ENCODE measurements at regions not wholly inside any gene's neighbourhood (a gene's known extent, or its start where the extent isn't known, plus 50 kb on each side); places are given as distances from the start of the nearest gene placed in this dataset.
"Not testable (repeated sequence)": the region's sequence is repeated elsewhere in the genome, so short reads cannot be mapped to it uniquely, and the experiment has no call there.

GRCh38 chr2:234880551-234881211 lies 71.1 kb upstream of the SH3BP4 start:
- DNase-seq (no peak), ATAC-seq (ENCODE audit: low read depth in 2 of 2) (no peak)
- H3K4me1 Mint-ChIP-seq = peaks cover 0 to 2% (median 0%) of the 10 kb centered on the region in 4 donors

GRCh38 chr2:234879671-234880455 lies 72.0 kb upstream of the SH3BP4 start:
- H3K27ac ChIP-seq (ENCODE audit: insufficient read depth, low read length, poor library complexity, severe bottlenecking) = no peak overlapping the region
- H3K4me1 ChIP-seq (ENCODE audit: control insufficient read depth, insufficient read depth, low read length, poor library complexity, severe bottlenecking) = no peaks in the 10 kb centered on the region
- no peaks in the 10 kb centered on the region for H3K9me3 ChIP-seq (ENCODE audit: control insufficient read depth in 2 of 2, low read length in 2 of 2)
- Mint-ChIP-seq H3K27me3 (peaks cover 14% of the 10 kb centered on the region), H3K36me3 (no peaks in the 10 kb centered on the region), H3K27ac (no peak overlapping the region), H3K4me1 (peaks cover 0 to 2% (median 0%) of the 10 kb centered on the region in 4 donors), H3K4me3 (no peak overlapping the region), H3K9me3 (peaks cover 0 to 7% (median 0%) of the 10 kb centered on the region in 7 donors)
- H3K36me3 ChIP-seq (ENCODE audit: control insufficient read depth, insufficient read depth, low read length) = no peaks in the 10 kb centered on the region
- ATAC-seq (ENCODE audit: low read depth in 2 of 2) (no peak), DNase-seq (no peak)
- no peaks in the 10 kb centered on the region for H3K27me3 ChIP-seq (ENCODE audit: control insufficient read depth, insufficient read depth, low read length)
- H3K4me3 ChIP-seq (ENCODE audit: low read depth, low read length) = no peak overlapping the region

More at GRCh38 chr2:234880551-234881211, 71.1 kb upstream of the SH3BP4 start:
- no peak overlapping the region for H3K4me3 ChIP-seq (ENCODE audit: low read depth, low read length)
- H3K4me1 ChIP-seq (ENCODE audit: control insufficient read depth, insufficient read depth, low read length, poor library complexity, severe bottlenecking) = no peaks in the 10 kb centered on the region
- no peaks in the 10 kb centered on the region for H3K36me3 ChIP-seq (ENCODE audit: control insufficient read depth, insufficient read depth, low read length)
- no peak overlapping the region for H3K27ac Mint-ChIP-seq
- H3K27me3 Mint-ChIP-seq = peaks cover 8% of the 10 kb centered on the region
- peaks cover 0 to 9% (median 0%) of the 10 kb centered on the region in 7 donors for H3K9me3 Mint-ChIP-seq
- H3K27ac ChIP-seq (ENCODE audit: insufficient read depth, low read length, poor library complexity, severe bottlenecking) = no peak overlapping the region
- H3K27me3 ChIP-seq (ENCODE audit: control insufficient read depth, insufficient read depth, low read length) = no peaks in the 10 kb centered on the region
- no peak overlapping the region for H3K4me3 Mint-ChIP-seq
- no peaks in the 10 kb centered on the region for H3K36me3 Mint-ChIP-seq
- no peaks in the 10 kb centered on the region for H3K9me3 ChIP-seq (ENCODE audit: control insufficient read depth in 2 of 2, low read length in 2 of 2)

DNA sequence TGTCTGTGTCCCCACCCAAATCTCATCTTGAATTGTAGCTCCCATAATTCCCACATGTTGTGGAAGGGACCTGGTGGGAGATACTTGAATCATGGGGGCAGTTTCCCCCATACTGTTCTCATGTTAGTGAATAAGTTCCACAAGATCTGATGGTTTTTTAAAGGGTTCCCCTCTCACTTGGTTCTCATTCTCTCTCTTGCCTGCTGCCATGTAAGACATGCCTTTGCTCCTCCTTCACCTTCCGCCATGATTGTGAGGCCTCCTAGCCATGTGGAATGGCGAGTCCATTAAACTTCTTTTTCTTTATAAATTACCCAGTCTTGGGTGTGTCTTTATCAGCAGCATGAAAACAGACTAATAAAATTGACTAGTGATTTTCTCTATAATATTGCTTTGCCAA lies 75.2 kb upstream of the SH3BP4 start:
- H3K4me1 ChIP-seq (ENCODE audit: control insufficient read depth, insufficient read depth, low read length, poor library complexity, severe bottlenecking); H3K4me3 ChIP-seq (ENCODE audit: low read depth, low read length); H3K36me3 Mint-ChIP-seq; H3K27ac Mint-ChIP-seq; H3K36me3 ChIP-seq (ENCODE audit: control insufficient read depth, insufficient read depth, low read length); H3K9me3 ChIP-seq (ENCODE audit: control insufficient read depth in 2 of 2, low read length in 2 of 2); H3K27ac ChIP-seq (ENCODE audit: insufficient read depth, low read length, poor library complexity, severe bottlenecking); DNase-seq; H3K9me3 Mint-ChIP-seq; H3K27me3 ChIP-seq (ENCODE audit: control insufficient read depth, insufficient read depth, low read length); H3K4me1 Mint-ChIP-seq; H3K4me3 Mint-ChIP-seq; ATAC-seq (ENCODE audit: low read depth in 2 of 2): not testable (repeated sequence)
- H3K27me3 Mint-ChIP-seq = peaks cover 19% of the 10 kb centered on the region

DNA sequence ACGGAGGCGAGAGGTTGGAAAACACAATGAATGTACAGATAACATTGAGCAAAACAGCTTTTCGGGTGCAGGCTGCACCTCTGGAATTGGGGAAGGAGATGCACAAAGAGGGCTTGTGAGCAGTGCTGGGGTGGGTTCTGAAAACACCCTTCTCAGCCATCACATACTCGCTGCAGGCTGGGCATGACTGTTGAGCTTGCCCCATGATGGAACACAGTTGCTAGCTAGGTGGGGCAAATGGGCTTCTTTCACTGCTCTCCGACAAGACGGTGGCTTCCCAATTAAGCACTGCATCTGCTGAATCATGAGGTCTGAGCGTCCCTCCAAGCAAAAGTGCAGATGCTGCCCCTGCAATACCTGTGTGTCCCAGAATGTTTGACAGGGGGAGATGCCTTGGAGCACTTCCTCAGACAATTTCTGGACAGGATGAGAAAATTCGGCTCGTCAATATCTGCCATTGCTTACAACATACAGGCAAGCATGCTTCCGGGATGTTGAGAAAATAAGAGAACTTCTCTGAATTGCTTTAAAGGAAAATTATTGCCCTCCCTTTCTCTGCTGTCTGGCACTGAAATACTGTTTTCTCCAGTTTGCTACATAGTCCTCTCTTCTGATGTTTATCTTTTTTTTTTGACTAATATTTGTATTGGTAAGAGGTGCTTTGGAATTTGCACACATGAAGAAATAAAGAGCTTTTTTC lies 77.3 kb upstream of the SH3BP4 start:
- H3K27me3 ChIP-seq (ENCODE audit: control insufficient read depth, insufficient read depth, low read length) = no peaks in the 10 kb centered on the region
- H3K4me1 Mint-ChIP-seq = no peaks in the 10 kb centered on the region
- no peaks in the 10 kb centered on the region for H3K9me3 ChIP-seq (ENCODE audit: control insufficient read depth in 2 of 2, low read length in 2 of 2)
- no peak overlapping the region for H3K27ac Mint-ChIP-seq
- peaks cover 0 to 5% (median 0%) of the 10 kb centered on the region in 7 donors for H3K9me3 Mint-ChIP-seq
- DNase-seq (no peak), ATAC-seq (ENCODE audit: low read depth in 2 of 2) (no peak)
- H3K27me3 Mint-ChIP-seq = peaks cover 19% of the 10 kb centered on the region
- no peaks in the 10 kb centered on the region for H3K36me3 ChIP-seq (ENCODE audit: control insufficient read depth, insufficient read depth, low read length)
- no peak overlapping the region for H3K4me3 ChIP-seq (ENCODE audit: low read depth, low read length)
- no peak overlapping the region for H3K27ac ChIP-seq (ENCODE audit: insufficient read depth, low read length, poor library complexity, severe bottlenecking)
- H3K4me3 Mint-ChIP-seq = no peak overlapping the region
- H3K36me3 Mint-ChIP-seq = no peaks in the 10 kb centered on the region
- no peaks in the 10 kb centered on the region for H3K4me1 ChIP-seq (ENCODE audit: control insufficient read depth, insufficient read depth, low read length, poor library complexity, severe bottlenecking)

DNA sequence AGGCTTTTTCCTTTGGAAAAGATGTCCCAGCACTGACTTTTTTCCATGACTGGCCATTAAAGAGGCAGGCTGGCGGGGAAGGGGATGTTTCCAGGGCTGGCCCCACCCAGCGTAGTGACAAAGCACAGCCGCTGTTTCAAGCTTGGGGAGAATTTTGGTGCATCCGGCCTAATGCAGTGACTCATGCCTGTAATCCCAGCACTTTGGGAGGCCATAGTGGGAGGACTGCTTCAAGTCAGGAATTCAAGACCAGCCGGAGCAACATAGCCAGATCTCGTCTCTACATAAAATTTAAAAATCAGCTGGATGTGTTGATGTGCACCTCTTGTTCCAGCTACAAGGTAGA lies 78.0 kb upstream of the SH3BP4 start:
- H3K4me1 ChIP-seq (ENCODE audit: control insufficient read depth, insufficient read depth, low read length, poor library complexity, severe bottlenecking) = no peaks in the 10 kb centered on the region
- Mint-ChIP-seq H3K4me1 (no peaks in the 10 kb centered on the region), H3K27me3 (peaks cover 19% of the 10 kb centered on the region), H3K9me3 (peaks cover 0 to 5% (median 0%) of the 10 kb centered on the region in 7 donors), H3K36me3 (no peaks in the 10 kb centered on the region), H3K4me3 (no peak overlapping the region), H3K27ac (no peak overlapping the region)
- DNase-seq (no peak), ATAC-seq (ENCODE audit: low read depth in 2 of 2) (no peak)
- H3K4me3 ChIP-seq (ENCODE audit: low read depth, low read length) = no peak overlapping the region
- no peaks in the 10 kb centered on the region for H3K36me3 ChIP-seq (ENCODE audit: control insufficient read depth, insufficient read depth, low read length)
- H3K27ac ChIP-seq (ENCODE audit: insufficient read depth, low read length, poor library complexity, severe bottlenecking) = no peak overlapping the region
- no peaks in the 10 kb centered on the region for H3K27me3 ChIP-seq (ENCODE audit: control insufficient read depth, insufficient read depth, low read length)
- H3K9me3 ChIP-seq (ENCODE audit: control insufficient read depth in 2 of 2, low read length in 2 of 2) = no peaks in the 10 kb centered on the region

GRCh38 chr2:234873103-234873827 lies 78.6 kb upstream of the SH3BP4 start:
- DNase-seq (no peak), ATAC-seq (ENCODE audit: low read depth in 2 of 2) (no peak)
- H3K36me3 ChIP-seq (ENCODE audit: control insufficient read depth, insufficient read depth, low read length) = no peaks in the 10 kb centered on the region
- H3K27me3 Mint-ChIP-seq = peaks cover 19% of the 10 kb centered on the region
- no peaks in the 10 kb centered on the region for H3K9me3 ChIP-seq (ENCODE audit: control insufficient read depth in 2 of 2, low read length in 2 of 2)
- H3K27ac ChIP-seq (ENCODE audit: insufficient read depth, low read length, poor library complexity, severe bottlenecking) = no peak overlapping the region
- H3K4me3 ChIP-seq (ENCODE audit: low read depth, low read length) = no peak overlapping the region
- H3K4me1 ChIP-seq (ENCODE audit: control insufficient read depth, insufficient read depth, low read length, poor library complexity, severe bottlenecking) = no peaks in the 10 kb centered on the region
- H3K9me3 Mint-ChIP-seq = peaks cover 0 to 5% (median 0%) of the 10 kb centered on the region in 7 donors
- no peaks in the 10 kb centered on the region for H3K4me1 Mint-ChIP-seq
- no peak overlapping the region for H3K4me3 Mint-ChIP-seq
- H3K27me3 ChIP-seq (ENCODE audit: control insufficient read depth, insufficient read depth, low read length) = no peaks in the 10 kb centered on the region
- H3K36me3 Mint-ChIP-seq = no peaks in the 10 kb centered on the region
- no peak overlapping the region for H3K27ac Mint-ChIP-seq

- no peaks in the 10 kb centered on the region for H3K4me1 ChIP-seq (ENCODE audit: control insufficient read depth, insufficient read depth, low read length, poor library complexity, severe bottlenecking)
- DNase-seq (no peak), ATAC-seq (ENCODE audit: low read depth in 2 of 2) (no peak)
- no peak overlapping the region for H3K27ac ChIP-seq (ENCODE audit: insufficient read depth, low read length, poor library complexity, severe bottlenecking)
- Mint-ChIP-seq H3K36me3 (no peaks in the 10 kb centered on the region), H3K9me3 (peaks cover 0 to 15% (median 0%) of the 10 kb centered on the region in 7 donors), H3K27ac (no peak overlapping the region), H3K27me3 (peaks cover 11% of the 10 kb centered on the region), H3K4me1 (no peaks in the 10 kb centered on the region), H3K4me3 (no peak overlapping the region)
- H3K36me3 ChIP-seq (ENCODE audit: control insufficient read depth, insufficient read depth, low read length) = no peaks in the 10 kb centered on the region
- no peaks in the 10 kb centered on the region for H3K9me3 ChIP-seq (ENCODE audit: control insufficient read depth in 2 of 2, low read length in 2 of 2)
- H3K4me3 ChIP-seq (ENCODE audit: low read depth, low read length) = no peak overlapping the region
- peaks cover 3% of the 10 kb centered on the region for H3K27me3 ChIP-seq (ENCODE audit: control insufficient read depth, insufficient read depth, low read length)
Measured at GRCh38 chr2:234869969-234870368, 81.8 kb upstream of the SH3BP4 start.

Measured in CD4-positive, CD25-positive, alpha-beta regulatory T cell (primary cell).